ENCODE measurements at regions not wholly inside any gene's neighbourhood (a gene's known extent, or its start where the extent isn't known, plus 50 kb on each side); places are given as distances from the start of the nearest gene placed in this dataset.

GRCh38 chr21:31500982-31501381 is 156.9 kb upstream of the TIAM1 start:
- no peak for TF ChIP-seq CTCF (IDR thresholded peaks at IDR 0.05; ENCODE audit: poor library complexity)
- no peak for TF ChIP-seq EZH2phosphoT487 (IDR thresholded peaks at IDR 0.05; ENCODE audit: low read depth, severe bottlenecking, unreplicated experiment)
- TF ChIP-seq EZH2 (IDR thresholded peaks at IDR 0.05; ENCODE audit: borderline replicate concordance), result no peak

All from hepatocyte (in vitro differentiated cells).